Fibroblast of skin of right quadriceps (primary cell): ENCODE measurements at regions not wholly inside any gene's neighbourhood (a gene's known extent, or its start where the extent isn't known, plus 50 kb on each side); places are given as distances from the start of the nearest gene placed in this dataset.
"Not testable (repeated sequence)": the region's sequence is repeated elsewhere in the genome, so short reads cannot be mapped to it uniquely, and the experiment has no call there.

ENCODE experiments used
- DNase-seq: peaks from one replicate; pipeline ENCODE4 v3.0.0-alpha.2; 2013

- no peak for DNase-seq
These were observed 155.6 kb upstream of the CXCL13 start for GRCh38 chr4:77450006-77450405.

GRCh38 chr4:77451530-77451929 lies 154.1 kb upstream of the CXCL13 start:
- no peak for DNase-seq

DNA sequence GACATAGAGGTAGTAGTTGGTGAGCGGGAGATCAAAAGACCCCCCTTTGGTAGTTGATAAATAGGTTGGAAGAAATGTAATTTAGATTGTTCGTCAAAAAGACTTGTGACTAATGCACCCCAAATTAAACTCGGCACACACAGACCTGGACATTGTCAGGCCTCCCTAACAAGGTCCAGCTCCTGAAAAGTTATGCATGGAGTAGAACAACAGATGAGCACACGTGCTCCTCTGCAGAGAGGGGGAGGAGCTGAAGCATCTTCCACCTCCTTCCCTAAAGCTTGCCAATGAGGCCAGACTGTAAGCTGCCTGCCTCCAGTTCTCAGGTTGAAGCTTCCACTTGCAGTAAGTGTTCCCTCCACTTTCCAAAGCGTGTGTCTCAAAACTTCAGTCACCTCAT lies 153.5 kb upstream of the CXCL13 start:
- DNase-seq: not testable (repeated sequence)

DNA sequence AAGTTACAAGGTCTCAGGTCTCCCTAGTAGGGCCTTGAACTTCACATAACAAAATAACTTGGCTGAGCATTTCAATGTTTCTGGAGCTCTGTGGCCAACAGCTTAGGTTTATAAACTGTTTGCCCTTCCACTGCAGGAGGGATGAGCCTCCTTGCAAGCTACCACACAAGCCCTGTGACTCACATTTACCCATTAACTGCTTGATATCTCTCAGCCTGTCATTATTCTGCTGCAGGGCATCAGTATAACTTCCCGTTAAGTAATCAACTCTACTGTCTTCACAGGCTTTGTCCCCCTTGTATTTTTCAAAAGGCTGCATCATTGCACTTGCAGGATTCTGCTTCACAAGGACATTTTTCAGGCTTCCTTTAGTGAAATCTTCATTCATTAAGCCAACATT lies 151.7 kb upstream of the CXCL13 start:
- no peak for DNase-seq

- DNase-seq: no peak
These were observed 150.8 kb upstream of the CXCL13 start for GRCh38 chr4:77454858-77455257.

DNA sequence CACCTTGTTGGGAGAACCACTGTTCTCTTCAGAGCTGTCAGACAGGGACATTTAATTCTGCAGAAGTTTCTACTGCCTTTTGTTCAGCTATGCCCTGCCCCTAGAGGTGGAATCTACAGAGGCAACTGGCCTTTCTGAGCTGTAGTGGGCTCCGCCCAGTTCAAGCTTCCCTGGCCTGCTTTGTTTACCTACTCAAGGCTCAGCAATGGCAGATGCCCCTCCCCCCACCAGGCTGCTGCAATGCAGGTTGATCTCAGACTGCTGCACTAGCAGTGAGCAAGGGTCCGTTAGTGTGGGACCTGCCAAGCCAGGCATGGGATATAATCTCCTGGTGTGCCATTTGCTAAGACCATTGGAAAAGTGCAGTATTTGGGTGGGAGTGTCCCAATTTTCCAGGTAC lies 141.5 kb upstream of the CXCL13 start:
- DNase-seq: not testable (repeated sequence)

DNA sequence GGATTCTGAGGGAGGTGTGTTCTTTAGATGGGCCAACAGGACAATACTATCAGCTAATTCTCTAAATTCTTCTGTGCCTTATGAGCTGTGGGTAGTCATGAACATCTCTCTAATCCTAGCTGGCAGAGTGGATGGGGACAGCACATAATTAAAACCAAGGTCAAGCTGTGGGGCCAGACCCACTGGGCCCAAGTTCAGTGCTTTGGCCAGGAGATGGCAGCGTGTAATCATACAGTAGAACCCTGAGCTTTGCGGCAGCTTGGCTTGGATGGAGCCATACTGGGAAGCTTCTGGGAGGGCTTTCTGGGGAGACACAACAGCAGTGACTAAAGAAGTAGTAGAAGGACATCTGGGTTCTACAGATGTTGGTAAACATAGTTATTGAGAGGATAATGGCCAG lies 140.3 kb upstream of the CXCL13 start:
- DNase-seq: peak; percentile 10

DNA sequence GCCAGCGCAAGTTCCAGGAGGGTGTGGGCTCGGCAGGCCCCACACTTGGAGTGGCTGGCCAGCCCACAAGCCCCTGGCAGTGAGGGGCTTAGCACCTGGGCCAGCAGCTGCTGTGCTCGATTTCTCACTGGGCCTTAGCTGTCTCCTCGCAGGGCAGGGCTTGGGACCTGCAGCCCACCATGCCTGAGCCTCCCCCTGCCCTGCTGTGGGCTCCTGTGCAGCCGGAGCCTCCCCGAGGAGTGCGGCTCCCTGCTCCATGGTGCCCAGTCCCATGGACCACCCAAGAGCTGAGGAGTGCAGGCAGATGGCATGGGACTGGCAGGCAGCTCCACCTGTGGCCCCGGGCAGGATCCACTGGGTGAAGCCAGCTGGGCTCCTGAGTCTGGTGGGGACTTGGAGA lies 139.2 kb upstream of the CXCL13 start:
- DNase-seq: no peak

GRCh38 chr4:77471821-77472495 lies 133.7 kb upstream of the CXCL13 start:
- DNase-seq: no peak

GRCh38 chr4:77473509-77473908 lies 132.1 kb upstream of the CXCL13 start:
- no peak for DNase-seq

GRCh38 chr4:77481856-77482255 lies 123.8 kb upstream of the CXCL13 start:
- DNase-seq: no peak

GRCh38 chr4:77488882-77489281 lies 116.7 kb upstream of the CXCL13 start:
- no peak for DNase-seq

GRCh38 chr4:77493120-77493752 lies 112.4 kb upstream of the CXCL13 start:
- no peak for DNase-seq

- DNase-seq: no peak
These were observed 111.6 kb upstream of the CXCL13 start for GRCh38 chr4:77493829-77494551.

DNA sequence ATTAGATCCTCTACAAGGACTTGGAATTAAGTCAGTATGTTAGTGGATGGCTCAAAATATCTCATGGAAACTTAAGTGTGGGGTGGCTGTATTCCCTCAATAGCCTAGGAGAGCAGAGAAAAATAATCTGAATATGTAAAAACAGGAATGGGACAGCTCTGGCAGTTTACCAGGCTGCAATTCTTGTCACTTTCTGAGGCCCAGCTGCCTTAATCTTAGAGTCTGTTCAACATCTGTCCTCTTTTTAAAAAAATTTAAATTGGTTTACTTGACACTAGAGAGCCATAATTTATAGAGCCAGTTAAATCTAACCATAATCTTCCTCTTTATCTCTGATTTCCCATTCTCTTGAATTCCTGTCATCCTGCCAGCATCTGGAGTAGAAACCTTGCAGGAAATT lies 109.2 kb upstream of the CXCL13 start:
- no peak for DNase-seq

GRCh38 chr4:77500801-77501200 lies 104.8 kb upstream of the CXCL13 start:
- DNase-seq: peak; percentile 72

DNA sequence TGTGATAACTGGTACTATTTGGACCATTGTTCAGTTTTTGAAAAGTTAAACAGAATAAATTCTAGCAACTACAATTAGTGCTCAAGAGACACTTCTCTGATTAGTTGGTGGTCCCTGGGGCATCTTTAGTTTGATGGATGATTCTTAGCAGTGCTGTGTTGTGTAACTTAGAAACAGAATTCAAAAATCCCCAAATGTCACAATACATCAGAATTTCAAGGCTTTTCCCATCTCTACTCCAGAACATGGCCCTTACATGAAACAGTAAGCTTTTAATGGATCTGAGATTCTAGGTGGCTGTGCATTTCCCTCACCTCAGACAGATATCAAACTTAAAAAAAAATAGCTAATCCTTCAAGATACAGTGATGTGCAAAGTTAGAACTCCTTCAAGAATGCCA lies 104.4 kb upstream of the CXCL13 start:
- DNase-seq: peak; percentile 42

DNA sequence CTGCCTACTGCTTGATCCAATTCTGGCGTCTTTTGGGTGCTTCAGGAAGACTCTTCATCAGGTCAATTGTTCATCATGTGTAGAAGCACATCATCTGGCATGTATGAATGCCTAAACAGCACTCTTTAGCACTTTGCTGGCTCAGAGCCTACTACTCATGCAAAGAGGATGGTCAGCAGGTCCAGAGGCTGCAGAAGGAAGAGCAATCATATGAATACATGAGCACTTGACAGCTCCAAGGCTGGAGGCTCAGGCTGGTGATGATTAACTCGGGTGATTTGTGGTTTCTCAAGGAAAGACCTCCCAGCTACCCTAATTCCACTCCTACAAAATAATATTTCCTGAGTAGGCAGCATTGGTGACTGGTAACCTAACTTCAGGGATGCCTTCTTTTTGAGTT lies 103.8 kb upstream of the CXCL13 start:
- DNase-seq: peak; percentile 38

- no peak for DNase-seq
These were observed 101.2 kb upstream of the CXCL13 start for GRCh38 chr4:77504407-77504806.

GRCh38 chr4:77505275-77505957 lies 100.2 kb upstream of the CXCL13 start:
- no peak for DNase-seq

DNA sequence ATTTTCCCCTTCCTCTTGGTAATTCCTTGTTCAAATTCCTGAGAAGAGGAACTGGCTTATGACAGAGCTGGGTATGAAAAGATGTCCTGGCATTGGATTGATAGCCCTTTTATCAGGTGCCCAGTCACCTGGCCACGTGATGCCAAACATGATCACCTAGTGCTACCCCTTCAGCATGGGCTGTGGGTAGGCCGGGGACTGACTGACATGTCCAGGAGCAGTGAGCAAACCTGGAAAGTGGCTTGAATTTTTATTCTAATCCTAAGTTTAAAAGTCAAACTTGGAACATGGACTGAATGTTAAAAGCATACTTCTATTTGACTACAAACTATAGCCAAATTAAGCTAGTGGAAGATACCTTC lies 99.7 kb upstream of the CXCL13 start:
- no peak for DNase-seq

DNA sequence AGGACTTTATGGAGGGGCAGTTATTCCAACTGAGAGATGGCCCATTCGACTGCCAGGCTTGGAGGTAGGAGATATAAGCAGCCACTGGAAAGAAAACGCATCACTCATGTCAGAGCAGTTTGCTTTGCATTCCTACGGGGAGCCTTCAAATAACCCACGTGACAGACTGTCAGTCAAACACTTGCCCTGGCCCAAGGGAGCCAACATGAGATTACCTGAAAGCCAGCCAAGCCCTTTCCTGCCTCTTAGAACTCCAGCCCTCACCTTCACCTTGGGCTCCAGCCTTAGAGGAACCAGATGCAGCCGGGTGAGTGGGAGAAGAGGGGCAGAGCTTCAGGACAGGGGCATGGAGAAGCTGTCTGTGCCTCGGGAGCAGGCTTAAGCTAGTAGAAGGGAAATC lies 95.3 kb upstream of the CXCL13 start:
- no peak for DNase-seq

DNA sequence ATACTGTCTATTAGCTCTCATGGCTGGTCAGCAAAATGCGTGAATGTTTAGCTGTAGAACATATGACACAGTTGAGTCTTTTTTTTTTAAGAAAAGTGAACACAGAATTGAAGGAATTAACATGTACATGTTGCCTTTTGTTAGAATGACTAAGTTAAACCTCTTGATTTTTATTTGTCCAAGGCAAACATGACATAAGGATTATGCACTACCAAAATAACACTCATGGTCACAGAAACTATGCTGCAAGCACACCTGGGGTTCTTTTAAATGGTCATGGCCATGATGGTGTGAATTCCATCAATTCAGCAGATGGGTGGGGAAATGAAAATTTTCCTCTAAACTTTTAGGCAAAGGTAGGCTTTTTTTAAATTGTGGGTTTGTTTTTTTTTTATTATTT lies 80.1 kb upstream of the CXCL13 start:
- DNase-seq: no peak

GRCh38 chr4:77527900-77528299 lies 77.7 kb upstream of the CXCL13 start:
- not testable (repeated sequence) for DNase-seq
